ENCODE measurements at regions not wholly inside any gene's neighbourhood (a gene's known extent, or its start where the extent isn't known, plus 50 kb on each side); places are given as distances from the start of the nearest gene placed in this dataset.

DNA sequence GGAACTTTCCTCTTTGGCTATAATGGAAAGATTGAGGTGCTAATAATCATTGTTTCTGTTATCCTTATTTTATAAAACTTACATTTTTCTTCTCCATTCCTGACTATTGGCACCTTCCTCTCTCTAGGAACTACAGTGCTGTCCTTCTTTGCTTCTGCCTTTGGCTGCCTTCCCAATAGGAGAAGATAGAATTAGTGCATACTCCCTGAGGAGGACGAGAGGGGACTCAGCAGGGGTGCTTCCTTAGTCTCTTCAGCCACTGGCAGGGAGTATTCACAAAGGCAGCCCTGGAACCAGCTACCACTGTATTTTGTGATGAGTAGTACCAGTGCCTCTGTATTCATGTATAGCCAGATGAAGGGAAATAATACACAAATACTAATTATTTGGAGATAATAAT lies 208.5 kb downstream of the FOXG1 start (continued):
- TF ChIP-seq KDM4A (IDR thresholded peaks at IDR 0.05; ENCODE audit: low read depth, low read length, severe bottlenecking) (no peak), YY1 (IDR thresholded peaks at IDR 0.05; ENCODE audit: low read depth, low read length) (no peak), GTF2F1 (IDR thresholded peaks at IDR 0.05; ENCODE audit: borderline replicate concordance, low read depth, low read length) (no peak), SIX5 (IDR thresholded peaks at IDR 0.05; ENCODE audit: low read depth, low read length) (no peak)
